ENCODE measurements at regions not wholly inside any gene's neighbourhood (a gene's known extent, or its start where the extent isn't known, plus 50 kb on each side); places are given as distances from the start of the nearest gene placed in this dataset.

DNA sequence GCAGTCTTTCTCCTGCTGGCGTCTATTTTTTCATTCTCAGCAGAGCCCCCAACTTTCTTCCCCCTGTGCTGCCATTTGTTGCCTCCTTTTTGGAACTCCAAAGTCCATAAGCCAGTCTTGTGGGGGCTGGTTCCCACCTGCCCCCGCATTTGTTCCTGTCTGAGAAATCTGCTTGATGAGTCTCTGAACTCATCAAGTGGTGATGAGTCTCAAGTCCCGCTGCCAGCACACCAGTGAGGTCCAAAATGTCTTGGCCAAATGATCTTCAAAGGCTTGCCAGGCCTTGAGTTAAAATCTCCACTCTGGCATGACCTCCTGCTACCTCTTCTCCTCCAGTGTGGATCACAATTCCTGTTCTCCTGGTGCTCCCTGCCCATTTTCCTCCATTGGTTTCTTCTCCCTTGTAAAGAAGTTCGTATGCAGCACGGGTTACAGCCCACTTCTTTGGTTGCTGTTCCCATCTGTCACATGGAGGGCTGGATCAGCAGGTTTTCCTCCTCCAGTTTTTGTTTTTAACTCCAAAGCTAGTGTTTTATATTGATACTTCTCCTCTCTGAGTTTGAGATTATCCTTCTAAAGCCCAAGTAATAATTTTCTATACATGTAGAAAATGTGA, 72.7 kb upstream of the LIMCH1 start:
- no peak for DNase-seq

DNA sequence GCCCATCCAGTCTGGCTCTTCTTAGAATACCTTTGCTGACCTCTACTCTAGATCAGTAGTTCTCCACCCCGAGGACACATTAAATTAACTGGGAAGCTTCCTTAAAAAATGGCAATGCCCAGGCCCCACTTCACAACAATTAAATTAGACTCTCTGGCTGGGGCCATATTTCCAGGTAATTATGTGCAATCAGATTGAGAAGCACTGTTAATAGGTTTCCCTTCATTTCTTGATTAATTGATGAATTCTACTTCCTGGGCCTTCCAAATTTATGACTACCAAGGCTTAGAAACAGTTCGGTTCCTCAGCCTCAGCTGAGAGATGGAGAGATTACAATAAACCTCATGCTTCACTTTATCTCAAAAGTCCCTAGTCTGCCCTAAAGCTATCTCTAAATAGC, 71.7 kb upstream of the LIMCH1 start:
- no peak for DNase-seq

DNA sequence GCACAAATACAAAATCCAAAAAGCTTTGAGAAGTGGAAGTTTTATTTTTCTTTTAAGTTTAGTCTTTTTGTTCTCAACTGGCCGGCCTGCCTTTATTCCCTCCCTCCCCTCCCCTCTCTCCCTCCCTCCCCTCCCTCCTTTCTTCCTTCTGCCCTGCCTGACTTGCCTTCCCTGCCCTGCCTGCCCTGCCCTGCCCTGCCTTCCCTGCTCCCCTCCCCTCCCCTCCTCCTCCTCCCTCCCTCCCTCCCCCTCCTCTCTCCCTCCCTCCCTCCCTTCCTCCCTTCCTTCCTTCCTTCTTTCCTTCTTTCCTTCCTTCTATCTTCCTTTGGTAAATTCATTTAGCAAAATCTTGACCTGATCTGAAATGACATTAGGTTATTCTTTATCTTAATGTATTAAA, 69.8 kb upstream of the LIMCH1 start:
- no peak for DNase-seq

DNA sequence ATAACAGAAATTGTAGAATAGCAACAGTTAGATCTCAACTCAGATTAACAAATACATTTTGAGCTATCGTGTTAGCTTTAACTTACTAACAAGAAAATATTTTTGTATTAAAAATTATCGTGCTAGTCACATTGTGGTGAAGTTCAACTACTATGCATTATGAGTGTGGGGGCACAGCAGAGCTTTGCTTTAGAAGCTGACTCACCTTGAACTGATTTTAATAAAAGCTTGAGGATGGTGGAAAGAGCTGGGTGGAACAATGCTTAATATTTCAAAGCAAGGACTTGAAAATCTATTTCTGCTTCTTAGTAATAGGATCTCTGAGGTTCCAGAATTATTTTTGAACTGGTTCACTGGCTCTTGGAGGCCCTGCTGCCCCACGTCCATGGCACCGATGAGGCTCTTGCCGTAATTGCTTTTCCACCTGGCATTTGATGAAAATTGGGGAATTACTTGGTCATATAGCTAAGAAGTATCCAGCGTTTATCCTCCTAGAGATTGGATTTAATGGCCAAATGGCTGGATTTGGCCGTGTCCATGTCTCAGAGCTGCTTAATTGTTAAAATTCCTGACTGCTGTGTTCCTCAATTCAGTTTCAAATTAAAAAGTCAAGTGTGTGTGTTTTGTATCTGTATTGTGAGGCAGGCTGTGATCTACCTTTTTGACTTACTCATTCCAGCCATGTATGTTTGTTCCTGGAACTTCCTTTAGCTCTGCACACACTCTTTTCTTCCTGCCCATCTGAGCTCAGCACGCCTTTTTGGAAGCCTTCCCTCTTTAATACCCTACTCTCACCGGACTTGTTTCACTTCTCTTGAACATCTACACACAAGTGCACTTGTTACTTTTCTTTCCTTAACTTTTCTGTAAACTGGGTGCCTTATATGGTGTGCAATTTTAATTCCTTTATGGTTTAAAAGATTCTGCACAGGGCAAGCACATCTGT, 66.6 kb upstream of the LIMCH1 start:
- DNase-seq = no peak

DNA sequence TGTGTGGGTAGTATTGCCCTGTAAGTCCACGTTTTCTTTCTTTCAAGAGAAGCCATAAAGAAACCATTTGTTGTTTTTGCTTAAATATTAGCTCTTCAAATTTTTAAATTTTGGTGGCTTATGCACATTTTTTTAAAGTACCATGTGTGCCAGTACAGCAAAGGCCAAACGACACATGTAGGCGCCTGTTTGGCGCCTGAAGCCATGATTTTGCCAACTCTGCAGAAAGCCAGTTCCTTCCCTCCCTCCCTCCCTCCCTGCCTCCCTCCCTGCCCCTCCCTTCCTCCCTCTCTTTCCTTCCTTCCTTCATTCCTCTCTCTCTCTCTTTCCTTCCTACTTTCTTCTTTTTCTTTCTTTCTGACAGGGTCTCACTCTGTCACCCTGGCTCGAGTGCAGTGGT, 65.9 kb upstream of the LIMCH1 start:
- no peak for DNase-seq

DNA sequence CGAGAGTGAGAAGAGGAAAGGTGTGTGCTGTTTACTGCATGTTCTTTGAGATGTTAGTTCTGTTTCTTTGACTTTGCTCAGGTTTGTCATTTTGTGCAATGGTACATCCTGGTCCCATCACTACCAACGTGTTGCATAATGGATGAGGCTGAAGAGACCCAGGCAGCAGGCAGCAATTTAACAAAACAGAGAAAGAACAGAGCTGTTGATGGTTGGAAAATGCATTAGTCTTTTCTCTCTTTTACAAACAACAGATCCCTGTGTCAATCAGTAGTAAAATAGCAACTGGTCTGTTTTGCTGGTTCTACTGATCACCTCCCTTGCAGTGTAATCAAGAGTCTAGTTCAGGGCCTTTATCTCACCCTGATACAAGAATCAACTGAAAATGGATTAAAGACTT, 64.8 kb upstream of the LIMCH1 start:
- no peak for DNase-seq

DNA sequence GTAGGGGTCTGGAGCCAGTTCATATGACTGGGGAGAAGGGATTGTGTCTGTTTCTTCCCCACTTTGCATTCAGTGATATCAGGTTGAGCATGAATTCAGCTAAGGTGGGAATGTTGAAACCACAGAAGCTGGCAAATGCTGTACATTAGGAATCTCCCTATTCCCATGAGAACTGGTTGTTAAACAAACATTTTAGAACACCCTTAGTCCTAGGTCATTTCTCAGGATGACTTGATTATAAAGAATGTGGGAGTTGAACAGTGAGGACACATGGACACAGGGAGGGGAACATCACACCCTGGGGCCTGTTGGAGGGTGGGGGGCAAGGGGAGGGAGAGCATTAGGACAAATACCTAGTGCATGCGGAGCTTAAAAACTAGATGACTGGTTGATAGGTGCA, 62.6 kb upstream of the LIMCH1 start:
- no peak for DNase-seq

DNA sequence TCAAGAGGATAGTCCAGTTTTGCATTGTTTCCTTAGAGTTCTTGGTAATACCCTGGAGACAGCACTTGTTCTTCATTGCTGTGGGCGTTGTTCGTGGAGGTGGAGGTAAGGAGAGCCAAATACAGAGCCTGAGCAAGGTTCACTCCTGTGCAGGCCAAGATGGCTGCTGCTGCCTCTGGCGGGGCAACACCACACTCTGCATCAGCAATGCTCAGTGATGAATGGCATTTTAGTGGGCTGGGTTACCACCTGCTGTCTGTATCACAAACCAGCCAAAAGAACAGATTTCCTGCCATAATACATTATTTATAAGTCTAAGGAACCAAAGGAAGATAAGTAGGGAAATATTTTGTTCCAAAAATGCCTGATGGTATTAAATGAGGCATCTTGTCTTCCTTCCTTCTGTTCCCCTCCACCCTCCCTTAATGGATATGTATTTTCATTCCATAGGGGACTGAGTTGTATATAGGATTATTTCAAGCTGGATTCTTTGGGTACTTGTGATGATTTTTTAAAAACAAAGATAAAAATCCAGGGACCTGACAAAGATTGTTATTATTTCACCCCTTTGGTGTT, 61.6 kb upstream of the LIMCH1 start:
- DNase-seq = no peak

DNA sequence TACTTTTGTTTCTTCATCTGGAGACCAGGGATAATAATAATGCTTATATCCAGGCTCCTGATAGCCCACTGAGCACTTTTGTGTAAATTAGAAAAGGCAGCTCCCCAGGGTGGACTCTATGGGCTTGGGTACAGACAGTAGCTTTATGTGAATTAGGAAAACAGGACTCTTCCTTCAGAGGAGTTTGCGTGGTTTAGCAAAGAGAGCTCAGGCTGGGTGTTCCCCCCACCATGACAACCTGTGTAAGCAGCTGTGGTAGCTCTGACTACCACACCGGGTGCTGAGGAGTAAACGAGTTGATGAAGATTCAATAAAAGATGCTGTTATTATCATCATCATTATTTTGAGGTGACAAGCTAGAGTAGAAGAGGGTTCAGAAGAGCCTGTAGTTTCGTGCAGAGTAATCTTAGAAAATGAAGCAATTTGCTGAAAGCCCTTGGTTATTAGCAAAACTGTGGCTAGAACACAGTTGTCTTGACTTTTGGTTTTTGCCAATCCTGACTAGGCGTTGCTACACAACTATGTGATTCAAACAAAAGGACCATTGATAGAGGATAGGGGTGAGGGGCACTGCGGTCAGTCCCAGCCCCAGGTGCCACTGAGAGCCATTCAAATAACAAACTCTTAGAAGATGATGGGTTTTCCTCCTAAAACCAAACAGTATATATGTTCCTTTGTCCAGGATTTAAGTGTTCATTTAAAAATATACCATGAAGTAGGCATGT, 60.6 kb upstream of the LIMCH1 start:
- DNase-seq = no peak

DNA sequence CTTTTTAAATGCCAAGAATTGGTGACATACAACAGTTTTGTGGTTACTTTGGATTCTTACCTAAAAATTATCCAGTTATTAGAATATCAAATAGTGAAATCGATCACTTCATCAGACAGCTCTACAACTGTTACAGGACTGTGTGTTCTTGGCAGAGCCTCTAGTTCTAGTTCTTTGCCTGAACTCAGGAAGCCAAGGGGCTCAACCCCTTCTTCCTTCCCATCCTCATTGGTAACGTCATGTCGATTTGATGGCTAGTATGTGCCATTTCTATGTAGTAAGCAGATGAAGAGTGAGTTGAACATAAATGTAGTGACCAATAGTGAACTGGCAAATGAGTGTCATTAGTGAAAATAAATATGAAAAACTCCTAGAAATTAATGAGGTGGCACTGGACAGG, 59.4 kb upstream of the LIMCH1 start:
- DNase-seq = no peak

DNA sequence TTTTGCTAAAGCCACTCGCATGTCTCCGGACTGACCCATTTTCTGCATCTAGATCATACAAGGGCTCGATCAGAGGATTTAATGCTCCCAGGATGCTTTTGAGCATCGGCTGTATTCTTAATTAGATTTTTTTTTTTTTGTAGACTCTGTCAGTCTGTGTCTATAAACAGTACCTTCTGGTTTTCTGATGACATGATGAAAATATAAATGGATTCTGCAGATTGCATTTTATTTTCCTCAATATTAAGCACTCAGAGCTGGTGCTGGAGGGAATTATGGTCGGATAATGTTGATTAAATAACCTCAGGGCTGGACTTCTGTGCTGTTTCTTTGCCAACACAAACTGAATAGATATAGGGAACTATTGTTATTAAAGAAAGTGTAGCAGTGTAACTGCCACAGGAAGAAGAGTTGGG, 57.1 kb upstream of the LIMCH1 start:
- DNase-seq = no peak

DNA sequence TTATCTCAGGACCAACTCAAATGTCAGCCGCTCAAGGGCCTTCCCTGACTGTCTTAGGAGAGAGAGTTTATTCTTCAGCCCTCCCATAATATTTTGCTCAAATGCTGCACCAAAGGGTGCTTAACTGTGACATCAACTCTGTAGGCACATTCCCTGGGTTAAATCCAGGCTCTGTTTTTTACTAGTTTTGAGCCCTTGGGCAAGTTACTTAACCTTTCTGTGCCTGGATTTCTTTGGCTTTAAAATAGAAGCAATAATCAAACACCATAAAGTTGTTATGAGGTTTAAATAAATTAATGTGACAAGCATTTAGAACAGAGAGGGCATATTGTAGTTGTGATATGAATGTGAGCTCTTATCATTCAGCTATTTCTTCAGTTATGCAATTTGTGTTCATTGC, 54.2 kb upstream of the LIMCH1 start:
- no peak for DNase-seq

DNA sequence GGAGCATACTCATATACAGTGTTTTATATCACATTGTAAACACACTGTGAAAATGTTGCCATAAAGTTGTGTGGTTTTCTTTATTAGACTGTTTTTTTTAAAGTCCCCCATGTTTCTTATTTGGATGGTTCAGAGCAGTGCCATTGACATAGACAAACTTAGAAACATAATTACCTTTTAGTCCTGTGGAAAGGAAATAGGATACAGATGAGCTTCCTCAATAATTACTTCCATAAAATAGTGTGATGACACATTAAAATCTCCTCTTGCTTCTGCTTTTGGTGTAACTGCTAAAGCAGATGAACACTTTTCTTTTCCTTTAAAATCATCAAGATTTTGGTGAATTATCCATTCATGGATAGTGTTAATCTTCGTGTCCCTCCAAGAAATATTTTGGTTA, 52.9 kb upstream of the LIMCH1 start:
- no peak for DNase-seq

DNA sequence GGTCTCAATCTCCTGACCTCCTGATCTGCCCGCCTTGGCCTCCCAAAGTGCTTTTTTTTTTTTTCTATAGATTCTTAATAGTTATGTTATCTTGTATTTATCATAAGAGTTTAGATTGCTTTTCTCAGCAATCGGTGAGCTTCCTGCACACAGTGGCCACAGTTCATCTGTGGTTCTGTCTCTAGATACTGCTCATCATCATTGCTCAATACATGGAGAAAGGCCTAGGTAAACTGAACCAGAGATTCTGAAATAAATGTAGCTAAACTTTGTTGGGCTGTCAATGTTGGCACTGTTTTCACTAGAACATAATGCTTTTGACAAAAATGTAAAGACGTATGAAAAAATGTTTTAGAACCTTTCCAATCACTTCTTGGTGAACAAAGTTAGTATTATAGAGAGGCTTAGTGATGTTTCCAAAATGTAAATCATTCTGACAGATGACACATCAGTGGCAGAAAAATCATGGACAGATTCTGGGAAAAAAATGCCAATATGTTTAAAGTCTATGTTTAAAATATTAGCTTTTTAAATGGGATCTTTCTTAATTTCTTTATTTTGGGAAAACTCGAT, 50.0 kb upstream of the LIMCH1 start:
- no peak for DNase-seq

Data from NCI-H187 treated with DMSO at 0.1 percent for 48 hours (cell line).